Liver (tissue), 3 donors: ENCODE measurements at regions not wholly inside any gene's neighbourhood (a gene's known extent, or its start where the extent isn't known, plus 50 kb on each side); places are given as distances from the start of the nearest gene placed in this dataset.

Experiments used
- CTCF ChIP-seq: fragments of 150-350 bp; IDR thresholded peaks from 2 replicates; pipeline ENCODE4 v1.5.1; 2017; ENCODE audit warnings: improper control_type of control experiment, low read depth, low read length; ENCODE audit not compliant: missing input control
- JUND ChIP-seq, 2 donors: IDR thresholded peaks; 2 replicates each; pipeline ENCODE4 v1.6.1; 2016; ENCODE audit warnings: antibody characterized with exemption in 2 of 2
- MAX ChIP-seq: IDR thresholded peaks from 2 replicates; pipeline ENCODE4 v1.6.1; 2016; ENCODE audit warnings: antibody characterized with exemption
- TAF1 ChIP-seq: conservative IDR thresholded peaks from 2 replicates; pipeline ENCODE4 v1.6.1; 2016; ENCODE audit warnings: antibody characterized with exemption, mild to moderate bottlenecking
- donor health status: healthy.
- donor health status: healthy.

- TF ChIP-seq TAF1 (no peak), CTCF (no peak), MAX (no peak), JUND (IDR thresholded peaks at IDR 0.05) (no peak)
Measured at GRCh38 chr9:118959366-118959765, 409.9 kb downstream of the BRINP1 start.
